DMS79 treated with DMSO at 0.1 percent for 48 hours (cell line): ENCODE measurements at regions not wholly inside any gene's neighbourhood (a gene's known extent, or its start where the extent isn't known, plus 50 kb on each side); places are given as distances from the start of the nearest gene placed in this dataset.

Experiments
- DNase-seq: peaks from one replicate; lab custom pipeline; 2025; lab: John Stamatoyannopoulos, UW

- DNase-seq: no peak
Observed at GRCh38 chr5:124664287-124664686, 82.2 kb downstream of the ZNF608 start.

- DNase-seq: no peak
Observed at GRCh38 chr5:124663101-124663506, 83.3 kb downstream of the ZNF608 start.

- DNase-seq: peak; percentile 22
Observed at GRCh38 chr5:124662181-124662781, 84.2 kb downstream of the ZNF608 start.

GRCh38 chr5:124661317-124662141, 84.9 kb downstream of the ZNF608 start:
- peak; percentile 80 for DNase-seq

- no peak for DNase-seq
Observed at GRCh38 chr5:124660229-124661093, 86.0 kb downstream of the ZNF608 start.

GRCh38 chr5:124659798-124660197, 86.6 kb downstream of the ZNF608 start:
- DNase-seq: no peak

GRCh38 chr5:124658867-124659557, 87.4 kb downstream of the ZNF608 start:
- DNase-seq: peak; percentile 16

GRCh38 chr5:124655921-124656511, 90.4 kb downstream of the ZNF608 start:
- peak; percentile 82 for DNase-seq

GRCh38 chr5:124655251-124655917, 91.1 kb downstream of the ZNF608 start:
- peak; percentile 28 for DNase-seq

GRCh38 chr5:124654418-124654817, 92.0 kb downstream of the ZNF608 start:
- DNase-seq: no peak

- no peak for DNase-seq
Observed at GRCh38 chr5:124653666-124654065, 92.8 kb downstream of the ZNF608 start.

GRCh38 chr5:124652892-124653441, 93.5 kb downstream of the ZNF608 start:
- DNase-seq: no peak

GRCh38 chr5:124652514-124652819, 94.0 kb downstream of the ZNF608 start:
- DNase-seq: no peak

GRCh38 chr5:124651663-124652513, 94.6 kb downstream of the ZNF608 start:
- DNase-seq: peak; percentile 50

GRCh38 chr5:124650951-124651662, 95.3 kb downstream of the ZNF608 start:
- no peak for DNase-seq

- peak; percentile 81 for DNase-seq
Observed at GRCh38 chr5:124650147-124650561, 96.3 kb downstream of the ZNF608 start.

GRCh38 chr5:124649491-124650146, 96.8 kb downstream of the ZNF608 start:
- peak; percentile 81 for DNase-seq

GRCh38 chr5:124648902-124649467, 97.5 kb downstream of the ZNF608 start:
- DNase-seq: no peak
